Kidney (tissue), 13 donors: ENCODE measurements at regions not wholly inside any gene's neighbourhood (a gene's known extent, or its start where the extent isn't known, plus 50 kb on each side); places are given as distances from the start of the nearest gene placed in this dataset.
"Not testable (repeated sequence)": the region's sequence is repeated elsewhere in the genome, so short reads cannot be mapped to it uniquely, and the experiment has no call there.

ENCODE experiments used
- DNase-seq, 5 donors: peaks; one replicate each; pipeline ENCODE4 v3.0.0-alpha.2; 2013 to 2020
- FAIRE-seq: peaks from 2 replicates; lab custom pipeline; 2012; peaks lifted over from hg19 to GRCh38; lab: Jason Lieb, UNC
- H3K27ac ChIP-seq, 2 donors: one replicate each; pipeline ENCODE4 v1.7.0; 2013; ENCODE audit warnings: low read depth in 2 of 2, low read length in 2 of 2, inconsistent platforms in 1 of 2
- H3K27me3 ChIP-seq: one replicate; pipeline ENCODE4 v1.7.1; 2013; ENCODE audit warnings: low read length, inconsistent platforms; ENCODE audit not compliant: control insufficient read depth, insufficient read depth
- H3K36me3 ChIP-seq, 3 donors: one replicate each; pipeline versions ENCODE4 v1.7.0 to v1.7.1; 2013; ENCODE audit warnings: low read length in 3 of 3, control low read depth in 1 of 3, inconsistent platforms in 1 of 3; ENCODE audit not compliant: insufficient read depth in 3 of 3, control insufficient read depth in 2 of 3
- H3K4me1 ChIP-seq, 3 donors: one replicate each; pipeline versions ENCODE4 v1.7.0 to v1.7.1; 2013; ENCODE audit warnings: low read length in 3 of 3, inconsistent platforms in 1 of 3, low read depth in 1 of 3; ENCODE audit not compliant: control insufficient read depth in 2 of 3, insufficient read depth in 2 of 3
- H3K4me3 ChIP-seq, 3 donors: one replicate each; pipeline versions ENCODE4 v1.7.0 to v1.8.1; 2013; ENCODE audit warnings: low read length in 3 of 3, control low read depth in 1 of 3, inconsistent platforms in 1 of 3
- H3K9ac ChIP-seq, 3 donors: one replicate each; pipeline versions ENCODE4 v1.7.0 to v1.7.1; 2013; ENCODE audit warnings: low read length in 3 of 3, control low read depth in 1 of 3, inconsistent platforms in 1 of 3
- H3K9me3 ChIP-seq, 3 donors: one replicate each; pipeline versions ENCODE4 v1.7.0 to v1.7.1; 2013; ENCODE audit warnings: low read length in 3 of 3, control low read depth in 1 of 3, inconsistent platforms in 1 of 3; ENCODE audit not compliant: control insufficient read depth in 2 of 3, insufficient read depth in 1 of 3
- CTCF ChIP-seq: IDR thresholded peaks from 3 replicates; pipeline ENCODE4 v1.5.1; 2012; ENCODE audit warnings: mild to moderate bottlenecking, moderate library complexity, borderline replicate concordance; ENCODE audit not compliant: insufficient read depth; ENCODE audit errors: extremely low read depth
- intact Hi-C: fragments of 100-400 bp; cut with DNase I; formaldehyde crosslinking; loops from one replicate; pipeline ENCODE4 v1.11.1; 2022
- donor health status: control.
- donor health status: control.
- donor health status: control.
- donor health status: control.
- donor health status: control.
- donor health status: DM: yes; HTN: yes; CAD: no.
- donor health status: Normal renal cell carcinoma (clear cell type).

GRCh38 chr16:65235339-65236177, 113.7 kb upstream of the CDH11 start:
- Histone ChIP-seq H3K27me3 (no peaks in the 10 kb centered on the region), H3K9ac (no peak overlapping the region), H3K9me3 (no peaks in the 10 kb centered on the region), H3K4me3 (no peak overlapping the region), H3K36me3 (no peaks in the 10 kb centered on the region), H3K4me1 (no peaks in the 10 kb centered on the region), H3K27ac (no peak overlapping the region)
- intact Hi-C loops: no loop called here
- no peak for FAIRE-seq
- TF ChIP-seq CTCF: no peak
- DNase-seq: peak in 1 of 5 donors; percentile 39

GRCh38 chr16:65234721-65235320, 113.0 kb upstream of the CDH11 start:
- H3K36me3 ChIP-seq, FAIRE-seq, DNase-seq, H3K27me3 ChIP-seq, H3K27ac ChIP-seq, H3K9ac ChIP-seq, H3K4me3 ChIP-seq, H3K4me1 ChIP-seq, intact Hi-C loops, H3K9me3 ChIP-seq: not testable (repeated sequence)

GRCh38 chr16:65229191-65229662, 107.4 kb upstream of the CDH11 start:
- Histone ChIP-seq H3K4me3 (no peak overlapping the region), H3K36me3 (no peaks in the 10 kb centered on the region), H3K9ac (no peak overlapping the region), H3K9me3 (no peaks in the 10 kb centered on the region), H3K4me1 (no peaks in the 10 kb centered on the region), H3K27me3 (no peaks in the 10 kb centered on the region), H3K27ac (no peak overlapping the region)
- FAIRE-seq (no peak), DNase-seq (no peak)
- intact Hi-C loops: no loop called here
- no peak for TF ChIP-seq CTCF

GRCh38 chr16:65227150-65227835, 105.4 kb upstream of the CDH11 start:
- Histone ChIP-seq H3K27me3 (no peaks in the 10 kb centered on the region), H3K4me1 (no peaks in the 10 kb centered on the region), H3K9me3 (no peaks in the 10 kb centered on the region), H3K27ac (no peak overlapping the region), H3K36me3 (no peaks in the 10 kb centered on the region), H3K9ac (no peak overlapping the region), H3K4me3 (no peak overlapping the region)
- no peak for TF ChIP-seq CTCF
- DNase-seq: no peak
- FAIRE-seq: no peak
- intact Hi-C loops: no loop called here
